Mesothelial cell of epicardium (in vitro differentiated cells): ENCODE measurements at regions not wholly inside any gene's neighbourhood (a gene's known extent, or its start where the extent isn't known, plus 50 kb on each side); places are given as distances from the start of the nearest gene placed in this dataset.

Experiments used
- DNase-seq, 2 experiments: peaks; one replicate each; pipeline ENCODE4 v3.0.0; 2021; ENCODE audit warnings: low spot score in 2 of 2; ENCODE audit not compliant: unreplicated experiment in 2 of 2
- H3K27ac Mint-ChIP-seq: 2 replicates; pipeline ENCODE4 v1.8.0; 2021; ENCODE audit warnings: mixed read lengths
- H3K27me3 Mint-ChIP-seq: 2 replicates; pipeline ENCODE4 v1.8.0; 2021; ENCODE audit warnings: low read depth, mixed read lengths
- H3K36me3 Mint-ChIP-seq: 2 replicates; pipeline ENCODE4 v1.8.0; 2021; ENCODE audit warnings: mixed read lengths
- H3K4me1 Mint-ChIP-seq: 2 replicates; pipeline ENCODE4 v1.8.0; 2021; ENCODE audit warnings: mixed read lengths
- H3K4me3 Mint-ChIP-seq: 2 replicates; pipeline ENCODE4 v1.8.0; 2021; ENCODE audit warnings: mild to moderate bottlenecking, moderate library complexity, mixed read lengths
- H3K9me3 Mint-ChIP-seq: 2 replicates; pipeline ENCODE4 v1.8.0; 2021; ENCODE audit warnings: mixed read lengths
- CTCF ChIP-seq: fragments of 200-600 bp; sonication (generic); IDR thresholded peaks from one replicate; pipeline ENCODE4 v1.5.0; 2021; ENCODE audit warnings: antibody characterized with exemption; ENCODE audit not compliant: unreplicated experiment

- peaks cover 21% of the 10 kb centered on the region for H3K4me1 Mint-ChIP-seq
- H3K9me3 Mint-ChIP-seq = no peaks in the 10 kb centered on the region
- H3K27ac Mint-ChIP-seq = no peak overlapping the region
- no peaks in the 10 kb centered on the region for H3K36me3 Mint-ChIP-seq
- no peak overlapping the region for H3K4me3 Mint-ChIP-seq
- no peak for TF ChIP-seq CTCF
- no peak for DNase-seq
- H3K27me3 Mint-ChIP-seq = peaks cover 3% of the 10 kb centered on the region
Observed at GRCh38 chr5:165594693-165595092, 2089.3 kb downstream of the MAT2B start.

- H3K27me3 Mint-ChIP-seq = no peaks in the 10 kb centered on the region
- H3K27ac Mint-ChIP-seq = no peak overlapping the region
- no peak for DNase-seq
- H3K9me3 Mint-ChIP-seq = peaks cover 8% of the 10 kb centered on the region
- H3K36me3 Mint-ChIP-seq = no peaks in the 10 kb centered on the region
- no peak for TF ChIP-seq CTCF
- no peak overlapping the region for H3K4me3 Mint-ChIP-seq
- peaks cover 12% of the 10 kb centered on the region for H3K4me1 Mint-ChIP-seq
Observed at GRCh38 chr5:165602529-165602928, 2097.1 kb downstream of the MAT2B start.

GRCh38 chr5:165607026-165607425 is 2101.6 kb downstream of the MAT2B start:
- DNase-seq = no peak
- H3K4me3 Mint-ChIP-seq = no peak overlapping the region
- no peak overlapping the region for H3K27ac Mint-ChIP-seq
- no peak for TF ChIP-seq CTCF
- H3K4me1 Mint-ChIP-seq = peaks cover 9% of the 10 kb centered on the region
- no peaks in the 10 kb centered on the region for H3K36me3 Mint-ChIP-seq
- no peaks in the 10 kb centered on the region for H3K27me3 Mint-ChIP-seq
- peaks cover 8% of the 10 kb centered on the region for H3K9me3 Mint-ChIP-seq

GRCh38 chr5:165609871-165610270 is 2104.5 kb downstream of the MAT2B start:
- no peaks in the 10 kb centered on the region for H3K36me3 Mint-ChIP-seq

GRCh38 chr5:165616490-165617405 is 2111.3 kb downstream of the MAT2B start:
- no peaks in the 10 kb centered on the region for H3K36me3 Mint-ChIP-seq
- no peak for DNase-seq
- H3K27ac Mint-ChIP-seq = no peak overlapping the region
- peaks cover 11% of the 10 kb centered on the region for H3K4me1 Mint-ChIP-seq
- peaks cover 27% of the 10 kb centered on the region for H3K9me3 Mint-ChIP-seq
- H3K4me3 Mint-ChIP-seq = no peak overlapping the region
- H3K27me3 Mint-ChIP-seq = no peaks in the 10 kb centered on the region
- TF ChIP-seq CTCF = no peak

More at GRCh38 chr5:165609871-165610270, 2104.5 kb downstream of the MAT2B start:
- peaks cover 13% of the 10 kb centered on the region for H3K9me3 Mint-ChIP-seq
- DNase-seq = no peak
- H3K4me3 Mint-ChIP-seq = no peak overlapping the region
- peaks cover 12% of the 10 kb centered on the region for H3K4me1 Mint-ChIP-seq
- no peaks in the 10 kb centered on the region for H3K27me3 Mint-ChIP-seq
- no peak overlapping the region for H3K27ac Mint-ChIP-seq
- TF ChIP-seq CTCF = no peak
